ENCODE measurements at regions not wholly inside any gene's neighbourhood (a gene's known extent, or its start where the extent isn't known, plus 50 kb on each side); places are given as distances from the start of the nearest gene placed in this dataset.

GRCh38 chr2:204494681-204495080, 50.6 kb upstream of the PARD3B start:
- no peak for DNase-seq (ENCODE audit: extremely low read depth, low read depth)
- no peak for TF ChIP-seq CTCF (IDR thresholded peaks at IDR 0.05; ENCODE audit: low read depth, low read length)

GRCh38 chr2:204495381-204495780, 49.9 kb upstream of the PARD3B start:
- DNase-seq (ENCODE audit: extremely low read depth, low read depth) = no peak
- no peak for TF ChIP-seq CTCF (IDR thresholded peaks at IDR 0.05; ENCODE audit: low read depth, low read length)

Data from AG09319 (cell line).